T-helper 1 cell treated with Interleukin-12 subunit alpha and Interleukin-12 subunit beta and Interleukin-4 antibody, amounts not matched to agents 30 ng/mL and 1 ng/mL, for 36 hours (primary cell): ENCODE measurements at regions not wholly inside any gene's neighbourhood (a gene's known extent, or its start where the extent isn't known, plus 50 kb on each side); places are given as distances from the start of the nearest gene placed in this dataset.
"Not testable (repeated sequence)": the region's sequence is repeated elsewhere in the genome, so short reads cannot be mapped to it uniquely, and the experiment has no call there.

ENCODE experiments used
- intact Hi-C: fragments of 100-400 bp; cut with micrococcal nuclease; formaldehyde crosslinking; loops from one replicate; pipeline ENCODE4 v1.15.1; 2024

DNA sequence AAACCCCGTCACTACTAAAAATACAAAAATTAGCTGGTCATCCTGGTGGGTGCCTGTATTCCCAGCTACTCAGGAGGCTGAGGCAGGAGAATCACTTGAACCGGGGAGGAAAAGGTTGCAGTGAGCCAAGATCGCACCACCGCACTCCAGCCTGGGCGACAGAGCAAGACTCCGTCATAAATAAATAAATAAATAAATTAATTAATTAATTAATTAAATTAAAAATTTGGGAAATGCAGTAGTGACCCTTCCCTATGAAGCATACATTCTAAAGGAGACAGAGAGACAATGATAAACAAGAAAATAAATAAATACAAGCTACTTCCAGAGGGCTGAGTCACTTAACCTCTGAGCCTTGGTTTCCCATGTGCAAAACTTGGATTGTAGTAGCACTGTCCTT lies 383.6 kb upstream of the MAF start:
- intact Hi-C loops, result not testable (repeated sequence)

- intact Hi-C loops, result no loop called here
Observed at GRCh38 chr16:79982862-79983261, 382.3 kb upstream of the MAF start.

- intact Hi-C loops, result no loop called here
Observed at GRCh38 chr16:79982361-79982760, 381.8 kb upstream of the MAF start.

GRCh38 chr16:79981814-79982213 lies 381.3 kb upstream of the MAF start:
- intact Hi-C loops, result no loop called here

- intact Hi-C loops, result no loop called here
Observed at GRCh38 chr16:79980650-79981521, 380.3 kb upstream of the MAF start.

DNA sequence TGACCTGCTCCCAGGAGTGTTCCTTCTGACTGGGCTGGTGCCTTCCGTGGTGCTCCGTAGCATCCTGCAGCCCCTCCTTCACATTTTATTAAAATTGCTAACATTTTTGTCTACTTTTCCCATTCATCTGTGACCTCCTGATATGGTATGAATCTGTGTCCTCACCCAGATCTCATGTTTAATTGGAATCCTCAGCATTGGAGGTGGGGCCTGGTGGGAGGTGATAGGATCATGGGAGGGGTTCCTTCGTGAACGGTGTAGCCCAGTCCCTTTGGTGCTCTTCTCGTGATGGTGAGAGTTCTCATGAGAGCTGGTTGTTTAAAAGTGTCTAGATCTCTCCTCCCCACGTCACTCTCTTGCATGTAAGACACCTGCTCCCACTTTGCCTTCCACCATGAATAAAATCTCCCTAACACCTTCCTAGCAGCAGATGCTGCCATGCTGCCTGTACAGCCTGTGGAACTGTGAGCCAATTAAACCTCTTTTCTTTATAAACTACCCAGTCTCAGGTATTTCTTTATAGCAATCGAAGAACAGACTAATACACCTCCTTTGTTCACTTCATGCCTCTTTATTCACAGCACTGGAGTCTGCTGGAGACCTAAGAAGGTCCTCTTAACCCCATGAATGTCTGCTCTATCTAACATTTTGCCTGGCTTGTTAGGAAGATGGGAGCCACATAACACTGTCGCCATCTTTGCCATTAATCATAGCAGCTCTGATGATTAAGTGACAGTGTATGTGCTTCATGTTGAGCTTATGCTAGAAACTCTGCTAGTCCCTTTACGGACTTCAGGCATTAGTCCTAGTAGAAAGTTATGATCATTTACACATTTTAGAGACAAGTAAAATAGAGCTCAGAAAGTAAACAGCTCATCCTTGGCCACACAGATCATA lies 377.7 kb upstream of the MAF start:
- intact Hi-C loops, result no loop called here

GRCh38 chr16:79973320-79973719 lies 372.8 kb upstream of the MAF start:
- intact Hi-C loops, result no loop called here

GRCh38 chr16:79972053-79972704 lies 371.6 kb upstream of the MAF start:
- intact Hi-C loops, result no loop called here

DNA sequence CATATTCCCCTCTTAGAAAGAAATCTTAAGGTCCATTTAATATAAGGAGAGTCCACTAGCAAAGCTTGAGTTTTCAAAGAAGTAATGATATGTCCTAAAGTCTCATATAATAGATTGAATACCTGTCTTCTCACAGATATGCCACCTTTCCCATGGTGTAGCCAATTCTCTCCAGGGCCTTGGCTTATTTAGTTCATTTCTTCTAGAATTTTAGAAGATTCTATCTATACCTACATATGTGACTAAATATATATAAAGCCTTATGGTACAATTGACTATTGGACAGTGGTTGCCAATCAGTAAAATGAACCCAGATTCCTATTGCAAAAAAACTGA lies 370.7 kb upstream of the MAF start:
- intact Hi-C loops, result no loop called here

DNA sequence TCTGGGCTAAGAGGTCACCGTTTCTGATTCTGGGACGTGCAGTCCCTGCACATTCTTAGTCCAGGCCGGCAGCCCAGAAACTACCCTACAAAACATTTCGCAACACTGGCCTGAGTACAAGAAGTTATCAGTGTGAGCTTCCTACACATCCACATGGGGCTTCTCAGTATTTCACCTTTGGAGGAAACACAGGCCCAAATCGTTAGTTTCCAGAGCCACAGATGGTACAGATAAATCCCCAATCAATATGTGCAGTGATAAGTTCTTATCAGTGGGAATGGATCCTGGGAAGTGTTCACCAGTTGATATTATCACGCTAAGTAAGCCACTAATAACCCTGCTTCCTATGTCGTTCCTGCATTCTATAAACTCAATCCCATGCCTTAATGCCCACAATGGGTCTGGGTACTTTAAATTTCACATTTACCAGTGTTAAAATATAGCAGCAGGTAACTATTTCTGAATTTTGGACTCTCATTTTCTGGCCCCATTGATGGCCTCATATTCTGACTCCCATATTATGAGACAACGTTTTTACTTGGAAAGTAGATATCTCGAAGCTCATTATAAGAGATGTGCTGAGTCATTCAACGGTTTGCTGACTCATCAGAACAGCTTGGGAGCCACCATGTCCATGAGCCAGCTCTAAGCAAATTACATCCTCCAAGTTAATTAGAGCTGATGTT lies 370.2 kb upstream of the MAF start:
- intact Hi-C loops, result no loop called here

DNA sequence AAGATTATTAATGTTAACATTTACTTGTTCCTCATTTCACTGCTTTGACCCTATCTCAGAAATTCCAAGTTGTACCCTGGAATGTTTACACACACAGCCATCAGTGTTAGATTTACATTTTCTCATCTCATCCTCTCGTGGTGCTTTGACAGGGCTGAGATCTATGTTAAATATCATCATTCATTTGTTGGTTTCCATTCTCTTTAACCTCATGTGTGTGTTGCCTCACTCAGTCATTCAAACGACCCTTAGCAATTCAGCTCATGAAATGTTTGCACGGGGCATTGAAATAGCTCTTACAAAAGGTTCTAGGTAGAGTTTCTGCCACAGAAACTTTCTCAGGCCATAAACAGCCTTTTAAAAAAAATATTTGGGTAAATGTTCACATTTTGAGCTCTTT lies 369.6 kb upstream of the MAF start:
- intact Hi-C loops, result no loop called here

- intact Hi-C loops, result no loop called here
Observed at GRCh38 chr16:79969458-79969857, 368.9 kb upstream of the MAF start.

- intact Hi-C loops, result no loop called here
Observed at GRCh38 chr16:79966226-79966625, 365.7 kb upstream of the MAF start.

- intact Hi-C loops, result no loop called here
Observed at GRCh38 chr16:79965718-79966117, 365.2 kb upstream of the MAF start.

- intact Hi-C loops, result no loop called here
Observed at GRCh38 chr16:79964104-79964503, 363.6 kb upstream of the MAF start.

DNA sequence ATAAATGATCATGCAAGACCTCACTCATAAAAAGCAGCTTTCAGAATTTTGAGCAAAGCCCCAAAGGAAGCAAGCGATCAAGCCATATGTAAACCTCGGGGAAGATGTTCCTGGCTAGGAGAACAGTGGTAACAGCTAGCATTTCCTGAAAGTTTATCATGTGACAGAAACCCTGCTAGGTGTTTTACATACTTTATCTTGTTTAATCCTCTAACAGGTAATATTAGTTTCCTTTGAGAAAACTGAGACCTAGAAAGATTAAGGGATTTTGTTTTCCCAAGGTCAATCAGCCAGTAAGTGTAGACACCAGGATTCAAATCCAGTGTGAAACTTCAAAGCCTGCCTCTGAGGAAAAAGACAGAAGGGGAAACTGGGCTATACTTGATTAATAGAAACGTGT lies 362.4 kb upstream of the MAF start:
- intact Hi-C loops, result no loop called here

DNA sequence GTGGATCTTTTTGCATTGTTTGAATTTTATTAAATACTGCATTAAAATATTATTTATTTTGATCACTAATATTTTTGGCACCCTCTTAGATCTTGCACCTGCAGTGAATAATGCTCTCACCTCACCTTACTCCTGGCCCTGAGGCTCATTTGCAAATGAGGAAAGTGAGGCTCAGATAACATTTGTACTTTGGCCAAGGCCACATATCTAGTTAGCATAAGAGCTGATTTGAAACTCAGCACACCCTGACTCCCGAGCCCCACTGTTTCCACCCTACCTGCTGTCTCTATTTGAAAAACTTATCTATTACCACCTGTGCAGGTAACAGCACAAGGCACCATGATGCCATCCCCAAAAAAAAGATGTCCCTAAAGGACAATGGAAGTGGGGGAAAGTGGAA lies 358.7 kb upstream of the MAF start:
- intact Hi-C loops, result no loop called here

DNA sequence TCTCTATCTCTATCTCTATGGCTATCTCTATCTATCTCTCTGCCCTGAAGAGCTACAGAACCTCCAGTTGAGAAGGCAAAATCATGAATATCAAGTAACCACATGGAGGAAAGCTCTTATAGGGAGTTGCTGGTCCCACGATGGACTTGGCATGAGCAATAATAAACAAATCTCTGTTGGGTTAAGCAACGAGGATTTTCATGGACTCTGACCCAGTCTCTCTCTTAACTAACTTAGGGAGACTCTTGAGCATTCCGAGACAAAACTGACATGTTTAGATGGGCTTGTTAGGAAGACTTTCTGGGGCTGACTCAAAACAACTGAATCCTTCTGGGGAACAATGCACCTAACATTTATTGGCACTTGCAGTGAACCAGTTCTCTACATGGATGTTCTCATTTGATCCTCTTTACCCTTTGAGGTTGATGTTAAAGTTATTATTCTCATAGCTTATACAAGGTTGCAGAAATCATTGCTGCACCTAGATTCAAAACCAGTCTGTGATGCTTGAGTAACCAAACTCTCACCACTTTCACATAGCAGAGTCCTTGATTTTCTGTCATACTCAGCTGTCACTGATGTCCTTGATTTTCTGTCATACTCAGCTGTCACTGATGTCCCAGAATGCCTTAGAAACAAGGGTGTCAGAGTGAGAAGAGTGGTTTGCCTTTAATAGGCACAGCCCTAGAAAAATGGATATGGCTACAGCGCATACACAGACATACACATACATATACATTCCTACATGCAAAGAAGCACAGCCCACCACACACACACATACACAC lies 354.6 kb upstream of the MAF start:
- intact Hi-C loops, result no loop called here

DNA sequence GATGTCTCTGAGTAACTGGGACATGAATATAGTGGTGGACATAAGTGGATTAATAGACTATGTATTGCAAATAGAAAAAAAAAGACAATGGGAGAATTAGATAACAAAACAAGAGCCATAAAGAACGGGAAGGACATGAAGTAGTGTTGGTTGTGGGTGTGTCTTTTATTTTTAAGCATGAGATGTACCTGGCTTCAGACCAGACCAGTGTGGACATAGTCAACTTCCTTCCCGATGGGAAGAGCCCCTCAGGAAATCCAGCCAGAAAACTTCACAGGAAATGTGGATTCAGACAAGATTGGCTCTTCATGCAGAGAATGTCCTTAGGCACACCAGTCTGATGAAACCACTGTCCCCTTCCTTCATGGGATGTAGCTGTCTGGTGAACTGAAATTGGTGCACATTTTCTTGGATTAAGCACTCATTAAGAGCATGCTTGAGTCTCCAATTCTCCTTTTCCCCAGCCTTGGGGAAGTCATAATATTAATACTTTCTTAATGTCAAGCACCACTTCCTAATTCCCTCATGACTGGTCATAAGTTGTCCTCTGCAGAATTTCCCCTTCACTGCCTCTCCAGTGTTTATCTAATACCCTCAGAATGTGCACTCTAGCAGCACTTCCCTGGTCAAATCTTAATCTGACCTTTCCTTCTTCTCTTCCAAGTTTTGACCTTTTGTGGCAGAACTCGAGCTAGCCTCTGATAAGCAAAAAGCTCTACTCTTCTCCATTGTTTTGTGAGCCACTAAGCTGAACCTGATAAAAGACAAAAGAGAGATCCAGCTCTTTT lies 350.6 kb upstream of the MAF start:
- intact Hi-C loops, result no loop called here

GRCh38 chr16:79949417-79949816 lies 348.9 kb upstream of the MAF start:
- intact Hi-C loops, result no loop called here
